HG02588 (cell line): ENCODE measurements at regions not wholly inside any gene's neighbourhood (a gene's known extent, or its start where the extent isn't known, plus 50 kb on each side); places are given as distances from the start of the nearest gene placed in this dataset.
A peak's percentile ranks its signal among the peaks of the same experiment; 100 is the strongest.
"Not testable (repeated sequence)": the region's sequence is repeated elsewhere in the genome, so short reads cannot be mapped to it uniquely, and the experiment has no call there.

ENCODE experiments used
- ATAC-seq: cut with Tn5 transposase; IDR thresholded peaks from one replicate; pipeline ENCODE4 v1.9.1; 2021; ENCODE audit warnings: mild to moderate bottlenecking, moderate library complexity; ENCODE audit not compliant: unreplicated experiment

GRCh38 chr3:189375532-189375931 is 203.8 kb downstream of the TPRG1 start:
- ATAC-seq = no peak

GRCh38 chr3:189383630-189384029 is 211.9 kb downstream of the TPRG1 start:
- ATAC-seq = no peak

GRCh38 chr3:189385880-189386279 is 214.1 kb downstream of the TPRG1 start:
- ATAC-seq = not testable (repeated sequence)

GRCh38 chr3:189386739-189387138 is 215.0 kb downstream of the TPRG1 start:
- no peak for ATAC-seq

GRCh38 chr3:189389346-189389745 is 217.6 kb downstream of the TPRG1 start:
- no peak for ATAC-seq

- ATAC-seq = no peak
Observed at GRCh38 chr3:189393598-189393997, 221.8 kb downstream of the TPRG1 start.

GRCh38 chr3:189394599-189395121 is 222.9 kb downstream of the TPRG1 start:
- peak; percentile 85 for ATAC-seq

GRCh38 chr3:189395825-189396224 is 224.1 kb downstream of the TPRG1 start:
- no peak for ATAC-seq

- no peak for ATAC-seq
Observed at GRCh38 chr3:189398656-189399055, 226.9 kb downstream of the TPRG1 start.

GRCh38 chr3:189401196-189401595 is 229.4 kb downstream of the TPRG1 start:
- no peak for ATAC-seq

GRCh38 chr3:189403194-189403593 is 228.0 kb upstream of the TP63 start:
- no peak for ATAC-seq

GRCh38 chr3:189404024-189404423 is 227.2 kb upstream of the TP63 start:
- ATAC-seq = no peak

- peak; percentile 70 for ATAC-seq
Observed at GRCh38 chr3:189404797-189405484, 226.2 kb upstream of the TP63 start.

GRCh38 chr3:189406148-189406547 is 225.0 kb upstream of the TP63 start:
- ATAC-seq = no peak

GRCh38 chr3:189410522-189410921 is 220.7 kb upstream of the TP63 start:
- ATAC-seq = no peak

- no peak for ATAC-seq
Observed at GRCh38 chr3:189419038-189419437, 212.2 kb upstream of the TP63 start.

- no peak for ATAC-seq
Observed at GRCh38 chr3:189419683-189420082, 211.5 kb upstream of the TP63 start.

GRCh38 chr3:189424922-189425321 is 206.3 kb upstream of the TP63 start:
- ATAC-seq = no peak

GRCh38 chr3:189429019-189429418 is 202.2 kb upstream of the TP63 start:
- ATAC-seq = no peak

GRCh38 chr3:189430166-189430565 is 201.0 kb upstream of the TP63 start:
- ATAC-seq = no peak

GRCh38 chr3:189442257-189442656 is 188.9 kb upstream of the TP63 start:
- ATAC-seq = not testable (repeated sequence)

- ATAC-seq = no peak
Observed at GRCh38 chr3:189446959-189447560, 184.1 kb upstream of the TP63 start.
